GM19351 (cell line): ENCODE measurements at regions not wholly inside any gene's neighbourhood (a gene's known extent, or its start where the extent isn't known, plus 50 kb on each side); places are given as distances from the start of the nearest gene placed in this dataset.
"Not testable (repeated sequence)": the region's sequence is repeated elsewhere in the genome, so short reads cannot be mapped to it uniquely, and the experiment has no call there.

Experiments
- ATAC-seq: cut with Tn5 transposase; IDR thresholded peaks from one replicate; pipeline ENCODE4 v1.9.1; 2021; ENCODE audit warnings: mild to moderate bottlenecking, moderate library complexity; ENCODE audit not compliant: unreplicated experiment

DNA sequence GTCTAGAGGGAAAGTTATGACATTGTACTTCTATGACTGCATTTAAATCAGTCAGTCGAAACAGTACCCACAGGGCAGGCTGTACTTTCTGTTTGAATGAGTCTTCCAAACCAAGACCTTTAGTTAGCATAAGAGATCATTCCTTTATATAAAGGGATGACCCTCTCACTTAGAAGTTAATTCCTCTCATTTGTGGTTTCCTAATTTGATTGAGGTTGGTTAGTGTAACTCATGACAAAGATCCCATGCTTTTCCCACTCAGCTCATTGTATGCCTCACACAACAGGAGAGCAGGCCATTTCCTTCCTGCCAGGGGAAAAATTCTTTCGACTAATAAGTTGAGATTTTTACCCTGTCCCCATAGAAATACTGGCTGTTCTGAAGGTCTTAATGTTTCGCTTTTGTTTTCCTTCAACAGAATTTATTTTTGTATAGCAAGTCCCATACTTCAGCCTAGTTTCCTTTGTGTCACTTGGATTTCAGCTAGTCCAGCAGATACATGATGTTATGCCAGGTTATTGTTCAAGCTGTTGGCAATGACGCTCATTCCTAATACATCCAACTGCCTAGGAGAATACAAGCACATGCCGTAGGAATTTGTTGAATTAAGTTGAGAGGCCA lies 500.7 kb downstream of the SPATA31D1 start:
- ATAC-seq = no peak

DNA sequence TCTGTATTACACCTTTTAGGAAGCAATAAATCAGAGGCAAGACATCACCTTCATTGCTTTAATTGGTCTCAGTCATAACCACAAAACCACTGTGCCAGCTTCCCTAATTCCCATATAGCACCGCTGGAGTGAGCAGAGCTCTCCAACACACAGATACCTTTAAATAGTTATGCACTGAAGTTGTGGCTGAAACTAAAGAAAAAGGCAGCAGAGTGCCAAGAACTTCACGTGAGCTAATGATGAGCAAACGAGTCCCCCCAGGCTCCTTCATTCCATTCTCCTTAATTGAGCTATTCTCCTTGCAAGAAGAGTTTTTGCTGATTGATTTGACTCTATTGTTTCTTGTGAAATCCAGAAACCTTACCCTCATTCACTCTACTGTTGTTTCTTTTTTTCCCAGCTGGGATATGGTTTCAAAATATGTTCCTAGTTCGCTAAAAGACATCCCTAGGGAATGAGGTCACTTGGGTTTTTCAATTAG lies 501.5 kb downstream of the SPATA31D1 start:
- no peak for ATAC-seq

DNA sequence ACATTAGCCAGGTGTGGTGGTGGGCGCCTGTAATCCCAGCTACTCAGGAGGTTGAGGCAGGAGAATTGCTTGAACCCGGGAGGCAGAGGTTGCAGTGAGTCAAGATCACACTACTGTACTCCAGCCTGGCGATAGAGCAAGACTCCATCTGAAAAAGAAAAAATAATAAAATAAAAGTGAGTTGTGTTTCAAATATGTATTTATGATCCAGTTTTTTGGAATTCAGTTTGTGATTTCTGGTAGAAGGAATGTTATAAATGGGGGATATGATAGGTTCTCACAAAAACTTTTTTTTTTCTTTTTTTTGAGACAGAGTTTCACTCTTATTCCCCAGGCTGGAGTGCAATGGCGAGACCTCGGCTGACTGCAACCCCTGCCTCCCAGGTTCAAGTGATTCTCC lies 502.2 kb downstream of the SPATA31D1 start:
- not testable (repeated sequence) for ATAC-seq

DNA sequence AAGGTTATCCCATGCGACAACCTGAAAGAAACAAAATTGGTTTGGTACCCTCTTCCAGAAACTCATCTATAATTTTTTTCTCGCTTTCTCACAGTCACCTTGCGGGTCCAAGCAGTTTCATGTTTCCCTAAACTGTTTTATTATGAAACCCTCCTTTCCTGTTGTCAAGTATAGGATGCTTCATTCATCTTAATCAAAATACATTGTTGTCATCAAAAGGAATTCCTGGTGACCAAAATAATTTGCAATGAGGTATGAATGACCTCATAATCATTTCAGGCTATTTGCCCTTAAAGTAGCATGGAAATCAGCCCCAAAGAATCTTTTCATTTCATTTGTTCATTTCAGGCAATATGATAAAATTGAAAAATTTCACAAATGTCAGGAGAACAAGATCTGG lies 503.0 kb downstream of the SPATA31D1 start:
- ATAC-seq = no peak

DNA sequence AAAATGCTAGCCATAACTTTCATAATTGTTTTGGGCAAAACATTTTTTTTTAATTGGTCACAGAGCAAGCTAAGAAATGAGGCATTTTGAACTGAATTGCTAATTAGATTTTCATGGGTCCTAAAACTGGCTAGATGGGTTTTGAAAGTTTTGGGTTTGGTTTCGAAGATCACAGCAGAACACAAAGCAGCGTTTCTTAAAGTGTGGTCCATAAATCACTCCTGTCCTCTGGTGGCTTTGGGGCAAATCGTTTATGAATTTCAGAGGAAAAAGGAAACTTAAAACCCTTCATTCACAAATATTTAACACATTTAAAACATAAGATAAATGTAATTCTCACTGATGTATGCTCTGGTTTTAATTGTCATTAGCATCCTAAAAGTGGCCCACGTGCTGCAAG lies 503.7 kb downstream of the SPATA31D1 start:
- ATAC-seq = no peak

DNA sequence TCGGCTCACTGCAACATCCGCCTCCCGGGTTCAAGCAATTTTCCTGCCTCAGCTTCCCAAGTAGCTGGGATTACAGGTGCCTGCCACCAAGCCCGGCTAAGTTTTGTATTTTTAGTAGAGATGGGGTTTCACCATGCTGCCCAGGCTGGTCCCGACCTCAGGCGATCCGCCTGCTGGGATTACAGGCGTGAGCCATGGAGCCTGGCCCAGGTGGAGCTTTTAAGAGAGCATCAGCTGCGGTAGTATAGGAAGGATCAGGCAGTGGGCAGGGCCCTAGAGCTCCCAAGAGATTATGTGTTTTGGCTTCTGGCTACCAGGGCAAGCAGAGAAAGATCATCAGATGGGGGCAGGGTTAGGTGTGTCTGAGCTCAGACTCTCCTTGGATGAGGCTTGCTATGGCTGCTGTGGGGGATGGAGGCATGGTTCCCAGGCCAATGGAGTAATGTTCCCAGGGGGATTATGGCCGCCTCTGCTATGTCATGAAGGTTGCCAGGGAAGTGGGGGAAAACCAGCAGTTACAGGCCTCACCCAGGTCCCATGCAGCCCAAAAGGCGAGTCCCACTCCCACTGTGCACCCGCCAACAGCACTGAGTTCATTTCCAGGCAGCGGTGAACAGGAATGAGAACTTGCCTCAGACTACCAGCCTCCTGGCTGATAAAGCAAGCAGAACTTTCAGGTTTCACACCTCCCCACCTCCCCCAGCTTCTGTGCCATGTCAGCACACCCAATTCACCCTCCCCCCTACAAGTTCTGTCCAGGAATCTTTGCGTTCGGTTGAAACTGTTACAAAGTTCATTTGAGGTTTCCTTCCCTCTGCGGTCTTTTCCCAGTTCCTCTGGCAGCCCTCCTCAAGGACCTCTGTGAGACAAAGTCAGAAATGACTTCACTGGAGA lies 507.6 kb downstream of the SPATA31D1 start:
- ATAC-seq = no peak

DNA sequence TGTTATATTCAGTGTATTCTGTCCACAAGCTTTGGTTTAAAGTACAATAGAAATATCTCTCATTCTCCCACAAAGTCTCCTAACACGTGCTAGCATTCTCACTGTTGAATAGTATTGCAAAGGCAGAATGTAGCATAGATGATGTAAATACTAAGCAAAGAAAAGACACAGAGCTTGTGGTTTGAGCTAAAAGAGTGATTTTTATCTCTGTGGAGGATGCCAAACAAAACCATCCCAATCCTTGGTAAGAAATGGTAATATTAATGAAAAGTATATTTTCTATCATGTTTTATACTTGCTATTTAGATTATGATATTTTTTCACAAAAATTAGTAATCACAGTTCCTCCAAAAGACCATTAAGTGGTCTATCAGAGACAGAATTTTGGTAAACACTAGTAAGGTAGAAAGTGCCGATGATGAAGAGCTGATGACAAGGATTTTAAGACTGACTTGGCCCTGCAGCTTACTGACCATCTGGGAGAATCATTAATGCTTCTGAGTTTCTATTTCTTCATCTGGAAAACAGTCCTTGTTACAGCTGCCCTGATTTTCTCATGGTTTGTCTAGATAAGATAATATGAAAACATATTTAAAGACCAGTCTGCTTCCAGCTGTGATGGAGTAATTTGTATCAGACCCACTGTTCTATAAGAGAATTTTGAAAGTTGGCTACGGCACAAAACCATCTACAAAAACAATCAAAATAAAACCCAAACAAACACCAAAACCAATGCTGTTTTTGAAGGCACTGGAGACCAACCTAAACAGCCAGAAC lies 510.2 kb downstream of the SPATA31D1 start:
- ATAC-seq = no peak

DNA sequence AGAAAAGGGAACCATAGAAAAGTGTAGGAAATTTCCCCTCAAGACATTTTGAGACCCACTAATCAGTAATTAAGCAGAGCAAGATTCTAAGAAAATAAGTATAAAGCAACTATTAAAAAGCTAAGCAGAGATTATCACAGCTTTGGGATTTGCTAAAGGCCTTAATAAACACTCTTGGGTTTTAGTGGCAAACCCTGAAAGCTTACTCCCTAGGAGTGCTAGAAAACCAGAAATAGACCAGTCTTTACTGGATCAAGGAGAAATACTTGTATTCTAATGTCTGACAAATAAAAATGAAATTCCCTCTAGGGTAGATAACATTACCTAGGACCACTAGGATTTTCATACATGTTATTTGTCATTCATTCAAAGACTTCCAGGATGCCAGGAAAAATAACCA lies 510.8 kb downstream of the SPATA31D1 start:
- no peak for ATAC-seq

DNA sequence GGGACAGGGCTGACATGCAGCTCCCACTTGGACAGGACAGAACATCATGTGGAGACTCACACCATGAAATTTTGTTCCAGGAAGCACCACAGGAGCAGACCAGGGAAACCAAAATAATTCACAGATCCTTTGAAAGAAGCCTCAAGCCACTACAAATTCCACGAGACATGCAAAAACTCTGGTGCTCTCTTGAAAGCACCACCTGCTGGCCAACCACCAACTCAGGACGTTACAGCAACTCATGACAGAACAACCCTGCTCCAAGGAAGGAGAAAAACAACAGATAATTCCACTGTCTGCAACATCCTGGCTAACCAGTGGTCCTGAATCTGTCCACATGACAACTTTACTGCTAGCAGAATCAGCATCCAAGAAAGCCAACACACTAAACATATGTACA lies 516.0 kb downstream of the SPATA31D1 start:
- no peak for ATAC-seq

DNA sequence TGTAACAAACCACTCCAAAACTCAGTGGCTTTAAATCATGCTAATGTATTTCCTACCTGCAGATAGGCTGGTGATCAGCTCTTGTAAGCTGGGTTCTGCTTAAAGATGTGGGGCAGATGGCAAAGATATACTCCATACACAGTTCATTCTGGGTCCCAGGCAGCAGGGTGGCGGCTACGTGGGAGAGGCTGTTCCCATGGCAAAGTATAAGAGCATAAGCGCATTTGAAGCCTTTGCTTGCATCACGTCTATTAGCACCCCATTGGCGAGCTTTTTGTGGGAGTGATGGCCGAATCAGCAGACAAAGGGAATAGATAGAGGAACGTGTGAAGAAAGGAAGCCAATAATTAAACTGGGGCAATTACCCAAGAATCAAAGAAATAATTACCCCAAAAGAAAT lies 523.1 kb downstream of the SPATA31D1 start:
- no peak for ATAC-seq

DNA sequence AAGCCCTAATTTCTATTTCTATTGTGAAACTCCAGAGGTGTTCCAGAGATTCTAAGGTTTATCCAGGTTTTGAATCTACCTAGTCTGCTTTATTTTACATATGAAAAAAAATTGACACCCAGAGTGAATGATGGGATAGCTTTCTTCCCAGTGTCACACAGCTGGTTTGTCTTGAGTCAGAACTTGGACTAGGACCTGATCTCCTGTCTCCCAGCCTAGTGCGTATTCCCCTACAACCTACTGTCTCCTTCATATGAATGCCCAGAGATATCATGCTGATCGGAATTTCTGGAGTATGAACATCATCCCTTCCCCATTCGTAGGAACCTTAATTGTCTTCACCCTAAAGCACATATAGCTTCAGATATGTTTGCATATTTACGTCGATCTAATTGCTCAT lies 524.2 kb downstream of the SPATA31D1 start:
- ATAC-seq = no peak

DNA sequence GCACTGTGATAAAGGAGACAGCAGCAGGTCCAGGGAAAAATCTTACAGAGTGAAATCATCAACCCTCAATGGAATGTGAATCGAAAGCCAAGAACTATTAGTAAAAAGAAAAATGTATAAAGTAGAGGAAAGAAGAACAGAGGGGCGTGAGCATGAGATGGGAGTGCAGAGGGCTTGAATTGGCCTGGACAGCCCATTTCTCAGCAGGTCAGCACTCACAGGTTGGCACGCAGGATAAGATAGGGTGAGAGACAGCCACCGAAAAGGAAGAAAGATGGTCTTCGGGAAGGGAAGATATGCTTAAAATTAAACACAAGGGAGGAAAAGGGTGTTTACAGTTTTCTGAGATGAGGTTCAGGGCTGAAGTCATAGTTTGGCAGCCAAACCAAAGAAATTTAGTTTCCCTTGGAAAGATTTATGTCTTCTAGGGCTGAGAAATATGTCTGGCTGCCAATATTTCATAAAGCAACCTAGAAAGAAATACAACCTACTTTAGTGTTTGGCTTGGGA lies 524.7 kb downstream of the SPATA31D1 start:
- ATAC-seq = no peak

DNA sequence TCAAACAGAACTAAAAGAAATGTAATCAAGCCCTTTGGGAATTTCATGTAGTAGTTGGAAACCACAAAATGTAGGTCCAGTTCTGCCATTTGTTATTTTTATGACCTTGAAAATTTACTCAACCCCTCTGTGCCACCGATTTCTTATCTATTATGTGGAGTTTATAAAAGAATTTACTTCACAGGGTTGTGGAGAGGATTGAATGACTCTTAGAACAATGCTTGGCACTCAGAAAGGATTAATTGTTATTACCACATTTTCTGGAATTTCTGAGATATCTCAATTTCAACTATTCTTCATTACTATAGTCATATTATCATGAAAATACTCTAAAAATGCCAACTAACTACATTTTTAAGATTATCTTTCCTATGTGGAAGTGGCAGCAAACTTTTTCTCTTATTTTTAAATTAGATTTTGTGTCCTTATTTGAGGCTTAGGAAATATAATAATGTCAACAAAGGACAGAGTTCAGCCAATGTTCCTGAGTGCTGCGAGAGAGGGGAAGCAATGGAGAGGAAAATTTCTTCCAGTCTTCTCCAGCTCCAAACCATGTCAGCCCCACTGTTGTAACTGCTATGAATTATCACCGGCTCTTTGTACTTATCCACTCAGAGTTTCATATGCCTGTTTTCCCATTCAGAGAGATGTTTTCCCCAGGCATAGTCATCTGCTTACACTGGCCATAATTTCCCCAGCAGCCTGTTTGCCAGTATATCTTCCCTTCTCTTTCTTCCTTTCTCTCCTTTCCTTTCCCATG lies 525.6 kb downstream of the SPATA31D1 start:
- ATAC-seq = no peak

DNA sequence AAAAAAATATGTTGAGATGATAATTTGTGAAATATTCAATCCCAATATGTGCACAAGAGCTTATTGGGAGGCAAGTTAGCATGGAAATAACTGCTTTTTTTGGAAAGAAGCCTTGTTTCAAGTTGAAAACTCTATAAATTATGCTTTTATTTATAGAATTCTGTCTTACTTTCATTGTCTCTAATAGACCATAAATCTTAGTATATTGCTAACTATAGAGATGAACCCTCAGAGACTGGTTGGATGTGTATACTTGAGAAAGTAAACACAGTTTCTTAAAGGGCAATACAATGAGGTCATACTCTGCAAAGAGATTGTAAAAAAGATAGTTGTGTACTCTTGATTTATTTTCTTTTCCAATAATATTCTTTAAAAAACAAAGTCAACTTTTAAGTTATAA lies 530.3 kb downstream of the SPATA31D1 start:
- ATAC-seq = no peak

DNA sequence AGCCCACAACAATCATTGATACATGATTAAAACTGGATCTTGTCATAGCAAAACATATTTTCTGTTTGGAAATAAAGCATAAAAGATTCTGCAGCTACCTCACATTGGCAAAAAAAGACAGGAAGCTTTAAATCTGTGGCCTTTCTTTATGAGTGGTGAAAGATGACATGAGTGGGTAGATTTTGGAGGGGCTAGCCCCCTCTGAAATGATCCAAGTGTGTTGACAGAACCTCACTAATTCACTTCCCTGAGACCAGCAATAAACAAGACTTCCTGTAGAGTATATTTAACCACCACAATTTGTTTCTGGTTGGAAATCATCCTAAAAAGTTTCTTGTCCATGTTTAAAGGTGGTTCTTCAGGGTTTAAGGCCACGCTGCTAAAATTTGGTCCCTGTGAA lies 530.8 kb downstream of the SPATA31D1 start:
- ATAC-seq = no peak

DNA sequence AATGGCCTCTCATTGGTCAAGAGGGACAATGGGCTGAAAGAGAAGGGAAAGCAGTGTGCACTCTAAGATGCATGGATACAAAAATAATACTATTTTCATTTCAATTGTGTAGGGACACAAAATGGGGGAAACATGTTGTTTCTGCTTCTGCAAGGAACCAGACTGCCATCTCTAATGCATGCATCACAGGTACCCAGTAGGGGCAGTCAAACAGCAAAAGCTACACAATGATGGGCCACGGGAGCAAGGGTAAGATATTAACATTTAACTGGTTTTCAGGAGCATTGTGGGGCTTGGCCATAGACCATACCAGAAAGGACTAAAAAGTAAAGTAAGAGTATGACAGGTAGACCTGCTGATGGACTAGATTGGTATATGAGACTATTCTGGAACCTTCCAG lies 535.8 kb downstream of the SPATA31D1 start:
- ATAC-seq = no peak

DNA sequence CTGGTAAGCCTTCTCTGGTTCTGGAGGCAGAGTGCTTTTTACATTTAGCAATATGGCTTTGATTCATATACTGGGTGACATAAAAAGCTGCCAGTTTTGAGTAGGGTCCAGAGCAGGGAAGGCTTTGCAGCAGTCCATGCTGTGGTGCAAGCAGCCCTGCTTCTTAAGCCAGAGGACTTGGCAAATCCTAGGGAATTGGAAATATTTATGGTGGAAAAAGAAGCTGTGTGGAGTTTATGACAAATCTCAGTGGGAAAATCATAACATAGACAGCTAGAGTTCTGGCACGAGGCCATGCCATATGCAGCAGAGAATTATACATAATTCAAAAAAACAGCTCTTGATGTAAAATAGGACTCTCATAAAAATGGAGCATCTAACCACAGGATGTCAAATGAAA lies 536.4 kb downstream of the RASEF start:
- no peak for ATAC-seq

DNA sequence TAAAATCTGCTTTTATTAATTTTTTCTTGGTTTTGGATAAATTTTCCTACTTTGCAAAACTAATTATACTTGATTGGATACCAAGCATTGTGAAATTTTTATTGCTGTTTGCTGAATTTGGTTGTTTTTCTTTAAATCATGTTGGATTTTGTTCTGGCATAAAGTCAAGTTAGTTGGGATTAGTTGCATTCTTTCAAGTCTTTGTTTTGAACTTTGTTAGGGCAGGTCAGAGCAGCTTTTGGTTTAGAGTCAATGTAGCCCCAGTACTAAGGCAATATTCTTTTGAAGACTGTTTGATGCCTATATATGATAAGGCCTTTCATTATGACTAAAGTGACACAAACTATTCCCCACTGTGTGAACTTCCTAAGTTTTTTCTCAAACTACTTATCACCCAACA lies 531.1 kb downstream of the RASEF start:
- ATAC-seq = no peak

DNA sequence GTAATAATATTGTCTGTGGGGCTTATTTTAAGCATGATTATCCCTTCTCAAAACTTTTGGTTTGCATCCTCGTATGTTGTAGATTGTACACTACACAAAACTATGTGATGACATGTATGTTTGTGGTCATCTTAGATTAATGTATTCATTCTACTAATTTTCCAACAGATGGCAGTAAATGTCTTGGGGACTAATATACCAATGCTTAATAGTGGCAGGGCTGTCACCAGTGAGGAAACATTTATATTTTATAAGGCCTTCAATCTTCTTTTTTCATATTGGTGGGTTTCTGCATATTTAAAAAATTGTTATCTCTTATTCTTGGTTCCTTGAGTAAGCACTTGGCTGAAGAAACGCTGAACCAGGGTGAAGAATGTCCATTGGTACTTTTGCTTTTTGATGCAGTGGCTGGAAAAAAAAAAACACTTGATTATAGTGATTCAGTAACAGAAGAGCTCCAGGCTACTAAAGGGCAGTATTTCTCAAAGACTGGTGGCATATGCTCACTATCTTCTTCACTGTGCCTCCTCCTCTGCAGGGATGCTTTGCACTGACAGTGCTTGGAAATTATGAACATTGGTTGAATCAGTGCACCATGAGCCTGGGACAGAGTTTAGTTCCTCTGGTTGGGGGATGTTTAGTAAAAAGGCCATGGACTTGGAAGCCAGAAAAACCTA lies 530.3 kb downstream of the RASEF start:
- ATAC-seq = no peak

DNA sequence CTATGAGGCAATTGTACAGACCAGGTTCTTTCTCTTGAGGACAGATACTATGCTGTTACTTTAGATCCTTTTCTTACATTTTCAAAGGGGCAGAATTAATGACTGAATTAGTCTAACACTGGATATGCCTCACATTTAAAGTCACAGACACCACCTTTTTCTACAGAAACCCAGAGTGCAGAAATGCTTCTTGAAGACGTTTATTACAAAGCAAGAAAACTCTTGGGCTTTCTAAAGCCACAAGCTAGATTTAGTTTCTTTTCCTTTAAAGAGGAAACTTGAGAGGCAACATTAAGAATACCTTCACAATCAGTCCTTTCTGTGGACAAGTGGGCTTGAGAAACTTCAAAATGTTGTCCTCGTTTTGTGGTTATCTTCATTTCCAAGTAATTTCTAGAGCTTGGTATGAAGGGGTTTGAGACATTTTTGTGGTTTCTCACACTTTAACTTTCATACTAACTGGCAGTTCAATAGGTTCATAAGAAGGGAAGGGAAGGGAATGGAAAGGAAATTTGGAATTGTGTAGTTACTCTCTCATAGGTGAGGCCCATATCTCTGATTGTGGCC lies 527.4 kb downstream of the RASEF start:
- no peak for ATAC-seq
